ENCODE measurements at regions not wholly inside any gene's neighbourhood (a gene's known extent, or its start where the extent isn't known, plus 50 kb on each side); places are given as distances from the start of the nearest gene placed in this dataset.

DNA sequence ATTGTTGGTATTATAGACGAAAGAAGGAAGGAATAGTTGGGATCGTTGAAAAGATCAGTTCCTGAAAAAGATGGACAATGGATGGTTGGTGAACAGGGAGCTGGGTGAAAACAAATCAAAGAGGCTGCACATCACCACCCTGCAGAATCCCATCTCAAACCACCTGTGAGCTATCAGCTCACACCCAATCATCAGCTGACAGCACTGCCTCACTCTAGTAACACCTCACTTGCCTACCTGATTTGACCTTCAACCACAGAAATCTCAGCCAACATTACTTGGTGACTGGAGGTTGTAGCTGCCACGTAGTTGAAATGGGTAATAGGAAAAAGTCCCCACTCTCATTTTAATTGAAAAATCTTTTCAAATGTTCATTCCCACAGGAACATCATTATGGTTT lies 101.8 kb upstream of the DST start:
- no peak for DNase-seq
- Mint-ChIP-seq H3K4me3 (no peak overlapping the region), H3K4me1 (peaks cover 34% of the 10 kb centered on the region), H3K9me3 (no peaks in the 10 kb centered on the region), H3K27ac (no peak overlapping the region), H3K27me3 (ENCODE audit: low read depth, poor library complexity) (no peaks in the 10 kb centered on the region), H3K36me3 (ENCODE audit: low read depth) (no peaks in the 10 kb centered on the region)
- TF ChIP-seq, protein P1, sequence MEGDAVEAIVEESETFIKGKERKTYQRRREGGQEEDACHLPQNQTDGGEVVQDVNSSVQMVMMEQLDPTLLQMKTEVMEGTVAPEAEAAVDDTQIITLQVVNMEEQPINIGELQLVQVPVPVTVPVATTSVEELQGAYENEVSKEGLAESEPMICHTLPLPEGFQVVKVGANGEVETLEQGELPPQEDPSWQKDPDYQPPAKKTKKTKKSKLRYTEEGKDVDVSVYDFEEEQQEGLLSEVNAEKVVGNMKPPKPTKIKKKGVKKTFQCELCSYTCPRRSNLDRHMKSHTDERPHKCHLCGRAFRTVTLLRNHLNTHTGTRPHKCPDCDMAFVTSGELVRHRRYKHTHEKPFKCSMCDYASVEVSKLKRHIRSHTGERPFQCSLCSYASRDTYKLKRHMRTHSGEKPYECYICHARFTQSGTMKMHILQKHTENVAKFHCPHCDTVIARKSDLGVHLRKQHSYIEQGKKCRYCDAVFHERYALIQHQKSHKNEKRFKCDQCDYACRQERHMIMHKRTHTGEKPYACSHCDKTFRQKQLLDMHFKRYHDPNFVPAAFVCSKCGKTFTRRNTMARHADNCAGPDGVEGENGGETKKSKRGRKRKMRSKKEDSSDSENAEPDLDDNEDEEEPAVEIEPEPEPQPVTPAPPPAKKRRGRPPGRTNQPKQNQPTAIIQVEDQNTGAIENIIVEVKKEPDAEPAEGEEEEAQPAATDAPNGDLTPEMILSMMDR (IDR thresholded peaks at IDR 0.05) = no peak

DNA sequence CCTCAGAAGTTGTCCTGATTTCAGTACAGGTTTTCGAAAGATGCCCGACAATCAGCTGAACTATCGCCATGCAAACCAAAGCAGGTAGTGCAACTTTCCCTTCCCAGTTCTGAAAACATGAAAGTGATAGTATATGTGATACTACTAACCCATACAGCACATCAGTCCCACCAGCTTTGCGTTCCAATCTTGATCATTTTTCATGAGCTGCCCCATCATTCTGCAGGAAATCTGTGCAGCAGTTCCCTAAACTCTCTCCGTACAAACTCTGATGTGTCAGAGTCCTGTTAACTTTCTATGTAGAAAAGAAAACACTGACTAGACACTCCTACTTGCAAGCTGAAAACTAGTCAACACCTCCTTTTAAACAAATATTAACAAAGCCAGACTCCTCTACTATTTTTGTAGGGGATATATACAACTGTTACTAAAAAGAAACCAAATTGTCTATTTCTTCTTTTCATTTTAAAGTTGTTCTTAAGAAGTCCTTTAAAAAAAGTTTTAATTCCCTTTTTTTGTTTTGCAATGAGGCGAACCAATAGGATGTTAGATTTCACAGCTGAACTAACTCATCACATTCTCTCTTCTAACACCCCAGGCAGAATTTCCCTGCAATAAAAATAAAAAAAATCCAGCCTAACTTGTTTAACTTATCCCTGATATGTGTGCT lies 99.6 kb upstream of the DST start:
- Mint-ChIP-seq H3K27ac (peak overlapping the region; percentile 55), H3K4me3 (no peak overlapping the region)

DNA sequence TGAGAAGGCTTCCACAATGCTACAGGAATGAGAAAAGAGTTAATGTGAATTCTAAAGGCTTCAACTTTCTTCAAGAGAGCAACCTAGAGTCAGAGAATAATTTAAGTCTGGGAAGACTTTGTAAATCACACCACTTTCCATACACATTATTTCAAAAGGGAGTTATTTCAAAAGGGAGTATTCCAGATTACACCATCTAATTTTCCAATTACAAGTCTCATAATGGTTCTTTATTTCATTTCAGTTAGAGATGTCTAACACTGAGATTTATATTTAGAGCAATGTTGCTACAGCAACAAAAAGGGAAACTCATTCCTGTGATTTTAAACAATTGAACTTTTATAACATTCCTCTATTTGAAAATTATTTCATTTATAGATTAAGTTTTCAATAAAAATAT lies 98.8 kb upstream of the DST start:
- Mint-ChIP-seq H3K36me3 (ENCODE audit: low read depth) (no peaks in the 10 kb centered on the region), H3K27me3 (ENCODE audit: low read depth, poor library complexity) (no peaks in the 10 kb centered on the region), H3K4me3 (no peak overlapping the region), H3K27ac (no peak overlapping the region), H3K9me3 (no peaks in the 10 kb centered on the region), H3K4me1 (peaks cover 24% of the 10 kb centered on the region)
- TF ChIP-seq, protein P1 (IDR thresholded peaks at IDR 0.05) = no peak
- no peak for DNase-seq

More for the DNA sequence above, 99.6 kb upstream of the DST start:
- H3K4me1 Mint-ChIP-seq = peaks cover 32% of the 10 kb centered on the region
- TF ChIP-seq, protein P1 (IDR thresholded peaks at IDR 0.05) = no peak
- H3K27me3 Mint-ChIP-seq (ENCODE audit: low read depth, poor library complexity) = no peaks in the 10 kb centered on the region
- no peak for DNase-seq
- no peaks in the 10 kb centered on the region for H3K36me3 Mint-ChIP-seq (ENCODE audit: low read depth)
- no peaks in the 10 kb centered on the region for H3K9me3 Mint-ChIP-seq

DNA sequence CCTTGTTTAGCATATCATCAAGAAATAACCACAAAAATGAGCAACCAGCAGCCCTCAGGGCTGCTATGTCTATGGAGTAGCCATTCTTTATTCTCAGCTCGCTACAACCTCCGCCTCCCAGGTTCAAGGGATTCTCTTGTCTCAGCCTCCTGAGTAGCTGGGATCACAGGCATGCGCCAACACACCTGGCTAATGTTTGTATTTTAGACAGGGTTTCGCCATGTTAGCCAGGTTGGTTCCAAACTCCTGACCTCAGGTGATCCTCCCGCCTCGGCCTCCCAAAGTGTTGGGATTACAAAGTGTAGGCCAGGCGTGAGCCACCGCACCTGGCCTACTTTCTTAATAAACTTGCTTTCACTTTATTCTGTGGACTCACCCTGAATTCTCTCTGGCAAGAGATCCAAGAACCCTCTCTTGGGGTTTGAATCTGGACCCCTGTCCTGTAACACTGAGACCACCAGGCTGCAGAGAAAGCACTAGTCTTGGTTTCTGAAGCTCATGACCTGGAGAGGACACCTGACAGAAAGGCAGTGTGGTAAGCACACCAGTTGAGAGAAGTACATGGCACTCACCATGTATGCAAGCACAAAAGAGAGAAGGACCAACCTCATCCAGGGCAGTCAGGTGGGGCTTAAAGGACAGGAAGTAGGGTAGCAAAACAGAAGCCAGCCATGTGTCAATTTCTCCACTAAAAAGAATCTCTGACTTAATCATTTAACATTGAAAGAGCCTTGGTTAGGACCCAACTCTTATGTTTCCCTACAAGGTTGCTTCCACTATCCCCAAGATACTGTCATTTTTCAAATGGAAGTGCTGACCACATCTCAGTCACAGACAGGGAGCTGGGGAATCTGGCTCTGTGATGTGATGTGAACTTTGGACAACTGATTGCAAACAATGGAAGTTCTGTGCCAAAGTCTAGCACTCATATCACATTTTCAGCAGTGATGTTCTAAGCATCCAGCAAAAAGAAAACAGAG lies 97.4 kb upstream of the DST start:
- Mint-ChIP-seq H3K9me3 (no peaks in the 10 kb centered on the region), H3K27ac (no peak overlapping the region), H3K36me3 (ENCODE audit: low read depth) (no peaks in the 10 kb centered on the region), H3K4me3 (no peak overlapping the region), H3K27me3 (ENCODE audit: low read depth, poor library complexity) (peaks cover 2% of the 10 kb centered on the region), H3K4me1 (peaks cover 21% of the 10 kb centered on the region)
- DNase-seq = no peak
- TF ChIP-seq, protein P1 (IDR thresholded peaks at IDR 0.05) = no peak

DNA sequence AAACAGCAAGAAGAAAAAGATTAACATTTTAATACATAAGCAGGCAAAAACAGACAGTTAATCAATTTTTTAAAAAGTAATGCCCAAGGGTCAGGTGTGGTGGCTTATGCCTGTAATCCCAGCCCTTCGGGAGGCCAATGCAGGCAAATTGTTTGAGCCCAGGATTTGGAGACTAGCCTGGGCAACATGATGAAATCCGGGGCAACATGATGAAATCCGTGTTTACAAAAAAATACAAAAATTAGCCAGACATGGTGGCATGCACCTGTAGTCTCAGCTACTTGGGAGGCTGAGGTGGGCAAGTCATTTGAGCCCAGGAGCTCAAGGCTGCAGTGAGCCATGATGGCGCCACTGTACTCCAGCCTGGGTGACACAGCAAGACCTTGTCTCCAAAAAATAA lies 94.1 kb upstream of the DST start:
- no peaks in the 10 kb centered on the region for H3K9me3 Mint-ChIP-seq
- H3K4me1 Mint-ChIP-seq = no peaks in the 10 kb centered on the region
- H3K27ac Mint-ChIP-seq = no peak overlapping the region
- peaks cover 2% of the 10 kb centered on the region for H3K27me3 Mint-ChIP-seq (ENCODE audit: low read depth, poor library complexity)
- H3K36me3 Mint-ChIP-seq (ENCODE audit: low read depth) = no peaks in the 10 kb centered on the region
- DNase-seq = no peak
- TF ChIP-seq, protein P1 (IDR thresholded peaks at IDR 0.05) = no peak
- no peak overlapping the region for H3K4me3 Mint-ChIP-seq
